Tibial nerve (tissue), 4 donors: ENCODE measurements at regions not wholly inside any gene's neighbourhood (a gene's known extent, or its start where the extent isn't known, plus 50 kb on each side); places are given as distances from the start of the nearest gene placed in this dataset.

Experiments used
- DNase-seq, 2 donors: peaks; one replicate each; pipeline ENCODE4 v3.0.0-alpha.2; 2019; ENCODE audit warnings: low spot score in 2 of 2
- H3K27ac ChIP-seq, 4 donors: fragments of 200-600 bp; sonication (generic) in 3 of 4; one replicate each; pipeline ENCODE4 v1.5.1; 2017 to 2019; ENCODE audit warnings: mild to moderate bottlenecking in 1 of 4
- H3K27me3 ChIP-seq, 2 donors: fragments of 200-600 bp; sonication (generic) in 1 of 2; one replicate each; pipeline versions ENCODE4 v1.5.1 to v1.6.0; 2017 to 2019
- H3K36me3 ChIP-seq, 3 donors: fragments of 200-600 bp; sonication (generic); one replicate each; pipeline ENCODE4 v1.5.1; 2018 to 2019
- H3K4me1 ChIP-seq, 4 donors: fragments of 200-600 bp; sonication (generic) in 3 of 4; one replicate each; pipeline ENCODE4 v1.5.1; 2017 to 2019
- H3K4me3 ChIP-seq, 4 donors: fragments of 200-600 bp; sonication (generic) in 3 of 4; one replicate each; pipeline ENCODE4 v1.5.1; 2017 to 2019; ENCODE audit warnings: mild to moderate bottlenecking in 1 of 4, moderate library complexity in 1 of 4
- H3K9me3 ChIP-seq, 4 donors: fragments of 200-600 bp; sonication (generic) in 3 of 4; one replicate each; pipeline ENCODE4 v1.5.1; 2017 to 2019
- EP300 ChIP-seq, 2 donors: sonication (generic); formaldehyde crosslinking; IDR thresholded peaks; one replicate each; pipeline ENCODE4 v1.6.1; 2017; ENCODE audit warnings: antibody characterized with exemption in 2 of 2, mild to moderate bottlenecking in 1 of 2
- POLR2A ChIP-seq, 2 donors: fragments of 450-650 bp; IDR thresholded peaks; one replicate each; pipeline ENCODE4 v1.6.1; 2017; ENCODE audit warnings: antibody characterized with exemption in 2 of 2, mild to moderate bottlenecking in 2 of 2, moderate library complexity in 2 of 2
- WGBS, 2 donors: methylation state at CpG; one replicate each; pipeline ENCODE4 v1.1.5; 2018; 5-methylcytosine and 5-hydroxymethylcytosine counted together
- TF ChIP-seq, protein P1 (sequence below), 5 experiments: fragments of 200-600 bp in 3 of 5; fragments of 450-650 bp in 2 of 5; sonication (generic) in 3 of 5; IDR thresholded peaks; one replicate each; pipeline ENCODE4 v1.5.1; 2016 to 2019; ENCODE audit warnings: antibody characterized with exemption in 5 of 5, mild to moderate bottlenecking in 3 of 5, moderate library complexity in 2 of 5

DNA sequence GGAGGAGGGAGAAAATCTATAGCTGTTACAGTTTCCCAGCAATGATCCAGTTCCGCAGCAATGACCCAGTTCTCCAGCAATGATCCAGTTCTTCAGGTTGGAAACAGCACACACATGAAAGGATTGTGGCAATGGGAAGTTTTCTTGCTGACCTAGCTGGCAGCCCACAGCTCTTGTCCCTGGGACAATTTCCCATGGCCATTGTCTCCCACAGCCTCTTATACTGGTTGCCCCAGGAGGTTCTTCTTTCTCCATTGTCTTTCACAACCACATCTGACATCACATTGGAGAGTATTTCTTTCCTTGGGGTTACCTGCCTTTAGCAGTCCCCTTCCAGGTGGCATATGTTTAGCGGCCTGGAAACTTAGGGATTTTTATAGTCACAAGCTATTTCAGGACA is 209.8 kb upstream of the PLEKHG7 start:
- H3K27me3 ChIP-seq = no peaks in the 10 kb centered on the region
- 93 to 100% methylated on average over 2 of the region's 2 CpGs for WGBS, 2 donors
- H3K9me3 ChIP-seq = no peaks in the 10 kb centered on the region
- DNase-seq = no peak
- no peak overlapping the region for H3K4me3 ChIP-seq
- H3K27ac ChIP-seq = no peak overlapping the region
- H3K4me1 ChIP-seq = no peaks in the 10 kb centered on the region
- TF ChIP-seq EP300 (IDR thresholded peaks at IDR 0.05) (no peak), POLR2A (IDR thresholded peaks at IDR 0.05) (no peak)
- TF ChIP-seq, protein P1, sequence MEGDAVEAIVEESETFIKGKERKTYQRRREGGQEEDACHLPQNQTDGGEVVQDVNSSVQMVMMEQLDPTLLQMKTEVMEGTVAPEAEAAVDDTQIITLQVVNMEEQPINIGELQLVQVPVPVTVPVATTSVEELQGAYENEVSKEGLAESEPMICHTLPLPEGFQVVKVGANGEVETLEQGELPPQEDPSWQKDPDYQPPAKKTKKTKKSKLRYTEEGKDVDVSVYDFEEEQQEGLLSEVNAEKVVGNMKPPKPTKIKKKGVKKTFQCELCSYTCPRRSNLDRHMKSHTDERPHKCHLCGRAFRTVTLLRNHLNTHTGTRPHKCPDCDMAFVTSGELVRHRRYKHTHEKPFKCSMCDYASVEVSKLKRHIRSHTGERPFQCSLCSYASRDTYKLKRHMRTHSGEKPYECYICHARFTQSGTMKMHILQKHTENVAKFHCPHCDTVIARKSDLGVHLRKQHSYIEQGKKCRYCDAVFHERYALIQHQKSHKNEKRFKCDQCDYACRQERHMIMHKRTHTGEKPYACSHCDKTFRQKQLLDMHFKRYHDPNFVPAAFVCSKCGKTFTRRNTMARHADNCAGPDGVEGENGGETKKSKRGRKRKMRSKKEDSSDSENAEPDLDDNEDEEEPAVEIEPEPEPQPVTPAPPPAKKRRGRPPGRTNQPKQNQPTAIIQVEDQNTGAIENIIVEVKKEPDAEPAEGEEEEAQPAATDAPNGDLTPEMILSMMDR (IDR thresholded peaks at IDR 0.05) = no peak
- no peaks in the 10 kb centered on the region for H3K36me3 ChIP-seq

DNA sequence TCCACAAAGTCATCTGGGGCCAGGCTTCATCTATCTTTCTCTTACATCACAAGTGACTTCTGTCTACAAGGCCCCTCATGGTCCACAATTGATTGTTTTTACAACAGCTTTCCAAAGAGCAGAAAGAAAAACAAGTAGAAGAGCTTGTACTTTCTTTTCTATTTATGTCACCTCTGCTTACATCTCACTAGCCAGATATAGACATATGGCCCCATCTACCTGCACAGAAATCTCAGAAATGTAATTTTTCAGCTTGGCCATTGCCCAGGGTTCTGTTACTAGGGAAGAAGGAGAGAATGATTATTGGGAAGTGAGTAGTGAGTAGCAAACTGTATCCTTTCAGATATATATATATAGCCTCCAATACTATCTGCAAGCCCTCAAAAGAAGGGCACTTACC is 210.5 kb upstream of the PLEKHG7 start:
- Histone ChIP-seq H3K27me3 (no peaks in the 10 kb centered on the region), H3K36me3 (no peaks in the 10 kb centered on the region), H3K27ac (no peak overlapping the region), H3K4me3 (no peak overlapping the region), H3K9me3 (no peaks in the 10 kb centered on the region), H3K4me1 (no peaks in the 10 kb centered on the region)
- no peak for TF ChIP-seq EP300 (IDR thresholded peaks at IDR 0.05)
- no peak for TF ChIP-seq POLR2A (IDR thresholded peaks at IDR 0.05)
- TF ChIP-seq, protein P1 (IDR thresholded peaks at IDR 0.05) = no peak
- DNase-seq = no peak

DNA sequence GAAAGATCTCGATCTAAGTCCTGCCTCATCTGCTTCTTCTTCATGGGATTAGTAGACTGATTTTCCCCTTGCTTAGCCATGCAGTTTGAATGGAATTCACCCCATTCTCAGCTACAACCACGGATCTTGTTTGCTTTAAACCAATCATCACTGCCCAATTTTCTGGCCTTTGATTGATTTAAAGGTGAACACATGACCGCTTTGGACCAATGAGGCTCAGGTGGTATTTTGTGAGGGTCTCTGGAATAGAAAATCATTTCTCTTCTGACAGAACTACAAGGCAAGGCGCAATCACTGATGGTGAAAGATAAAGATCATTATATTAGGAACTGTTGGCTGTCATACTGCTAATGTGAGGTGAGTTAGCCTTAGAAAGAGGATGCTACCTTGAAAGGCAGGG is 213.0 kb upstream of the PLEKHG7 start:
- H3K4me1 ChIP-seq = peaks cover 3 to 21% (median 10%) of the 10 kb centered on the region in 4 donors
- WGBS, 2 donors = 94 to 96% methylated on average over 4 of the region's 4 CpGs
- no peak for DNase-seq
- H3K27ac ChIP-seq = no peak overlapping the region
- no peaks in the 10 kb centered on the region for H3K27me3 ChIP-seq
- H3K36me3 ChIP-seq = no peaks in the 10 kb centered on the region
- no peaks in the 10 kb centered on the region for H3K9me3 ChIP-seq
- TF ChIP-seq POLR2A (IDR thresholded peaks at IDR 0.05) (no peak), EP300 (IDR thresholded peaks at IDR 0.05) (no peak)
- TF ChIP-seq, protein P1 (IDR thresholded peaks at IDR 0.05) = no peak
- no peak overlapping the region for H3K4me3 ChIP-seq

DNA sequence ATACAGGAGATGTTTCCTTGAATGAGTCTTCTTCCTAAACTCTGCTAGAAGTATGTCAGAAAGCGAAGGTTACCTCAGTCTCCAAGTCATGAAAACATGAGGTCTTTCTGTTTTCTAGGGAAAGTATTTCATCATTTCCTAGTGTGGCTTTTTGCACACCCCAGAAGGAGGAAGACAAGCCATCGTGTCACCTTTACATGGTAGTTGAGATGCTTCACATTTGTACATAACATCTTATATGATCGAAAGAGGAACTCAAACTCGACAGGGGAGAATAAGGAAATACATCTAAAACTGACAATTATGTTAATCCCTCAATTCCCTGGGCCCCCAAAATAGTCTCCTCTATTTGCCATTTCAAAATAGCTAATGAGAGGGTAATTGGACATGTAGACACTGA is 214.1 kb upstream of the PLEKHG7 start:
- no peak overlapping the region for H3K4me3 ChIP-seq
- WGBS, 2 donors = 83 to 92% methylated on average over 4 of the region's 4 CpGs
- no peaks in the 10 kb centered on the region for H3K27me3 ChIP-seq
- no peaks in the 10 kb centered on the region for H3K9me3 ChIP-seq
- peaks cover 3 to 24% (median 10%) of the 10 kb centered on the region in 4 donors for H3K4me1 ChIP-seq
- TF ChIP-seq POLR2A (IDR thresholded peaks at IDR 0.05) = no peak
- no peak for TF ChIP-seq EP300 (IDR thresholded peaks at IDR 0.05)
- TF ChIP-seq, protein P1 (IDR thresholded peaks at IDR 0.05) = no peak
- H3K27ac ChIP-seq = no peak overlapping the region
- no peak for DNase-seq
- H3K36me3 ChIP-seq = no peaks in the 10 kb centered on the region

DNA sequence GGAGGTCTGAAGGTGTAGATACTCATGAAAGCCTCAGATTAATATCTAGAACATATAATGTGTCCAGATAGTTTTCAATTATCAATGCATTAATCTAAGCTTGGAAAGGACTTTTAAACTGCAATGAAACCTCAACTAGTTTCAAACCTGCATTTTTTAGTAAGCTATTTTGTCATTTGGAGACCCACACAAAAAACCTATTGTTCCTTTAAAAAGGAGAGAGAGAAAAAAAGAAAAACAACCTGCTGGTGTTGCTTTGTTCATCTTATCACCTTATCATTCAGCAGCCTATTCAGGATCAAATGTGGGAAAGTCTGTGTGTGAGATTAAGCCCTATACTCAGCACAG is 215.7 kb upstream of the PLEKHG7 start:
- no peak overlapping the region for H3K27ac ChIP-seq
- DNase-seq = no peak
- TF ChIP-seq POLR2A (IDR thresholded peaks at IDR 0.05) = no peak
- no peak for TF ChIP-seq EP300 (IDR thresholded peaks at IDR 0.05)
- TF ChIP-seq, protein P1 (IDR thresholded peaks at IDR 0.05) = no peak
- no peaks in the 10 kb centered on the region for H3K27me3 ChIP-seq
- peaks cover 3 to 24% (median 10%) of the 10 kb centered on the region in 4 donors for H3K4me1 ChIP-seq
- H3K4me3 ChIP-seq = no peak overlapping the region
- no peaks in the 10 kb centered on the region for H3K36me3 ChIP-seq
- no peaks in the 10 kb centered on the region for H3K9me3 ChIP-seq
